HEK293 (cell line): ENCODE measurements at regions not wholly inside any gene's neighbourhood (a gene's known extent, or its start where the extent isn't known, plus 50 kb on each side); places are given as distances from the start of the nearest gene placed in this dataset.
A peak's percentile ranks its signal among the peaks of the same experiment; 100 is the strongest.

Experiments
- BCL11A ChIP-seq: fragments of 450-650 bp; formaldehyde crosslinking; IDR thresholded peaks from 2 replicates; pipeline ENCODE4 v1.5.1; 2016; ENCODE audit warnings: low read depth, missing biosample characterization, missing genetic modification characterization
- OSR2 ChIP-seq: fragments of 450-650 bp; formaldehyde crosslinking; IDR thresholded peaks from 2 replicates; pipeline ENCODE4 v1.5.1; 2016; ENCODE audit warnings: missing biosample characterization, missing genetic modification characterization
- SALL2 ChIP-seq: fragments of 450-650 bp; formaldehyde crosslinking; IDR thresholded peaks from 2 replicates; pipeline ENCODE4 v1.5.0; 2017; ENCODE audit warnings: missing biosample characterization, mild to moderate bottlenecking, missing genetic modification characterization, borderline replicate concordance
- ZNF366 ChIP-seq: fragments of 450-650 bp; formaldehyde crosslinking; conservative IDR thresholded peaks from 2 replicates; pipeline ENCODE4 v1.5.1; 2016; ENCODE audit warnings: missing biosample characterization, missing genetic modification characterization
- ZNF501 ChIP-seq: fragments of 450-650 bp; formaldehyde crosslinking; IDR thresholded peaks from 2 replicates; pipeline ENCODE4 v1.5.1; 2016; ENCODE audit warnings: missing biosample characterization, missing genetic modification characterization
- TF ChIP-seq, protein P1 (sequence below): fragments of 450-650 bp; formaldehyde crosslinking; IDR thresholded peaks from 2 replicates; pipeline ENCODE4 v1.5.1; 2016; ENCODE audit warnings: missing biosample characterization, missing genetic modification characterization
- TF ChIP-seq, protein P2 (sequence below): fragments of 450-650 bp; formaldehyde crosslinking; IDR thresholded peaks from 2 replicates; pipeline ENCODE4 v1.5.1; 2016; ENCODE audit warnings: missing biosample characterization, missing genetic modification characterization

DNA sequence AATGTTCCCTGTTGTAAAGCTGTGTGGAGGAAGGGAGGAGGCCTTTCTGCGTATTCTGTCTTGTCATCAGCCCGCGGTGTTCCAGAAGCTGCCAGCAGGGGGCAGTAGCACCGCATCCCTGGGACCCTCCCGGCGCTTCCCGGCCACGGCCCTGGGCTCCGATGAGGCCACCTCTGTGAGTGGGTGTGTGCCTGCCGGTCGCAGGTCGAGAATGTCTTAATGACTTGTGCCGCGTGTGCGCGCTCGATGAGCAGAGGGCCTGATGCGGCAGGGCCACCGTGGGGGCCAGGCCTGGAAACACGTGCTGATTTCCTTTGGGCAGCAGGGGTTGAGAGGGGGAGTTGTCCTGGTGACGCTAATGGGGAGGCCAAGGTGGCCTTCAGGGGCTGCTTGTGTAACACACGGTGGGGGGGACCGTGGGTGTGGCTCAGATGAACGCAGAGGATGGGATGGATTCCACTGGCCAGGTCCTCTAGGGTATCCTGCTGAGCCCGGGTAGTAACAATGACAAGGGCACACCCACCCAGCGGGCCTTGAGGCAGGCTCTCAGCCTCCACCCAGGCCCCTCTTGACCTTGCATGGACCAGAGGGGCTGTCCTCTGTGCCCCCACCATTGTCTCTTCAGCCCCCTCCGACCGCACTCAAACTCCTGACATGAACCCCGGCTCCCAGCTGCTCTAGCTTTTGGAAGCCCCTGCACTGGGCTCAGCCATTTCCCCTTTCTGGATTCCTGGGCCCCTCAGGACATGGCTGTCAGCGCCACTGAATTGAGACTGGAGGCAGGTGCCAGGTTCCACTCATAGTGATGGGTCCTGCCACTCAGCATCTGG is 135.9 kb upstream of the PODXL start:
- TF ChIP-seq, protein P1, sequence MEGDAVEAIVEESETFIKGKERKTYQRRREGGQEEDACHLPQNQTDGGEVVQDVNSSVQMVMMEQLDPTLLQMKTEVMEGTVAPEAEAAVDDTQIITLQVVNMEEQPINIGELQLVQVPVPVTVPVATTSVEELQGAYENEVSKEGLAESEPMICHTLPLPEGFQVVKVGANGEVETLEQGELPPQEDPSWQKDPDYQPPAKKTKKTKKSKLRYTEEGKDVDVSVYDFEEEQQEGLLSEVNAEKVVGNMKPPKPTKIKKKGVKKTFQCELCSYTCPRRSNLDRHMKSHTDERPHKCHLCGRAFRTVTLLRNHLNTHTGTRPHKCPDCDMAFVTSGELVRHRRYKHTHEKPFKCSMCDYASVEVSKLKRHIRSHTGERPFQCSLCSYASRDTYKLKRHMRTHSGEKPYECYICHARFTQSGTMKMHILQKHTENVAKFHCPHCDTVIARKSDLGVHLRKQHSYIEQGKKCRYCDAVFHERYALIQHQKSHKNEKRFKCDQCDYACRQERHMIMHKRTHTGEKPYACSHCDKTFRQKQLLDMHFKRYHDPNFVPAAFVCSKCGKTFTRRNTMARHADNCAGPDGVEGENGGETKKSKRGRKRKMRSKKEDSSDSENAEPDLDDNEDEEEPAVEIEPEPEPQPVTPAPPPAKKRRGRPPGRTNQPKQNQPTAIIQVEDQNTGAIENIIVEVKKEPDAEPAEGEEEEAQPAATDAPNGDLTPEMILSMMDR: peak; percentile 91
- TF ChIP-seq SALL2 (tag by site-specific recombination) (no peak), ZNF366 (tag by site-specific recombination) (no peak; the same call in 1 of the 2 replicates), OSR2 (tag by site-specific recombination) (no peak; the same call in 1 of the 2 replicates), ZNF501 (tag by site-specific recombination) (peak; percentile 70; the same call in 1 of the 2 replicates), BCL11A (no peak)
- TF ChIP-seq, protein P2, sequence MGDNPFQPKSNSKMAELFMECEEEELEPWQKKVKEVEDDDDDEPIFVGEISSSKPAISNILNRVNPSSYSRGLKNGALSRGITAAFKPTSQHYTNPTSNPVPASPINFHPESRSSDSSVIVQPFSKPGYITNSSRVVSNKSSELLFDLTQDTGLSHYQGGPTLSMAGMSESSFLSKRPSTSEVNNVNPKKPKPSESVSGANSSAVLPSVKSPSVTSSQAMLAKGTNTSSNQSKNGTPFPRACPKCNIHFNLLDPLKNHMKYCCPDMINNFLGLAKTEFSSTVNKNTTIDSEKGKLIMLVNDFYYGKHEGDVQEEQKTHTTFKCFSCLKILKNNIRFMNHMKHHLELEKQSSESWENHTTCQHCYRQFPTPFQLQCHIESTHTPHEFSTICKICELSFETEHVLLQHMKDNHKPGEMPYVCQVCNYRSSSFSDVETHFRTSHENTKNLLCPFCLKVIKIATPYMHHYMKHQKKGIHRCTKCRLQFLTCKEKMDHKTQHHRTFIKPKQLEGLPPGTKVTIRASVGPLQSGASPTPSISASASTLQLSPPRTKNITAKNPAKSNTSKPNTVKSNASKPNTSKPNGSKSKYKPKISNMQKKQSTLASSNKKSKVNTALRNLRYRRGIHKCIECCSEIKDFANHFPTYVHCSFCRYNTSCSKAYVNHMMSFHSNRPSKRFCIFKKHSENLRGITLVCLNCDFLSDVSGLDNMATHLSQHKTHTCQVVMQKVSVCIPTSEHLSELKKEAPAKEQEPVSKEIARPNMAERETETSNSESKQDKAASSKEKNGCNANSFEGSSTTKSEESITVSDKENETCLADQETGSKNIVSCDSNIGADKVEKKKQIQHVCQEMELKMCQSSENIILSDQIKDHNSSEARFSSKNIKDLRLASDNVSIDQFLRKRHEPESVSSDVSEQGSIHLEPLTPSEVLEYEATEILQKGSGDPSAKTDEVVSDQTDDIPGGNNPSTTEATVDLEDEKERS (tag by site-specific recombination): no peak
